Calu3 (cell line): ENCODE measurements at regions not wholly inside any gene's neighbourhood (a gene's known extent, or its start where the extent isn't known, plus 50 kb on each side); places are given as distances from the start of the nearest gene placed in this dataset.

Source experiments
- BruUV-seq: library from RNA; stranded (reverse); fragments of 400-500 nt; replicated peaks from 2 replicates; lab custom pipeline; 2021; lab: Mats Ljungman, UMichigan
- CTCF ChIA-PET: fragments of 300-600 bp; sonication (Branson Sonifier 250); formaldehyde crosslinking; loops from one replicate; lab custom pipeline; 2022; ENCODE audit warnings: antibody characterized with exemption; lab: Charles Lee
- DNase-seq: peaks from one replicate; pipeline ENCODE4 v3.0.0; 2022
- H3K27ac Mint-ChIP-seq: one replicate; pipeline ENCODE4 v1.8.0; 2022; ENCODE audit warnings: mixed read lengths; ENCODE audit not compliant: unreplicated experiment
- H3K27me3 Mint-ChIP-seq: one replicate; pipeline ENCODE4 v1.8.0; 2022; ENCODE audit warnings: mixed read lengths; ENCODE audit not compliant: unreplicated experiment
- H3K36me3 Mint-ChIP-seq: one replicate; pipeline ENCODE4 v1.8.0; 2022; ENCODE audit warnings: mild to moderate bottlenecking, moderate library complexity, mixed read lengths; ENCODE audit not compliant: insufficient read depth, unreplicated experiment
- H3K4me1 Mint-ChIP-seq: one replicate; pipeline ENCODE4 v1.8.0; 2022; ENCODE audit warnings: mild to moderate bottlenecking, low read depth, mixed read lengths; ENCODE audit not compliant: unreplicated experiment
- H3K4me3 Mint-ChIP-seq: one replicate; pipeline ENCODE4 v1.8.0; 2022; ENCODE audit warnings: mild to moderate bottlenecking, low read depth, moderate library complexity, mixed read lengths; ENCODE audit not compliant: unreplicated experiment
- H3K9me3 Mint-ChIP-seq: one replicate; pipeline ENCODE4 v1.8.0; 2022; ENCODE audit warnings: low read depth, mixed read lengths; ENCODE audit not compliant: unreplicated experiment
- CTCF ChIP-seq: fragments of 200-600 bp; IDR thresholded peaks from one replicate; pipeline ENCODE4 v1.8.0; 2022; ENCODE audit warnings: antibody characterized with exemption; ENCODE audit not compliant: unreplicated experiment
- intact Hi-C: fragments of 100-400 bp; cut with micrococcal nuclease; formaldehyde crosslinking; loops from one replicate; pipeline ENCODE4 v1.10.0; 2022; ENCODE audit not compliant: unreplicated experiment

DNA sequence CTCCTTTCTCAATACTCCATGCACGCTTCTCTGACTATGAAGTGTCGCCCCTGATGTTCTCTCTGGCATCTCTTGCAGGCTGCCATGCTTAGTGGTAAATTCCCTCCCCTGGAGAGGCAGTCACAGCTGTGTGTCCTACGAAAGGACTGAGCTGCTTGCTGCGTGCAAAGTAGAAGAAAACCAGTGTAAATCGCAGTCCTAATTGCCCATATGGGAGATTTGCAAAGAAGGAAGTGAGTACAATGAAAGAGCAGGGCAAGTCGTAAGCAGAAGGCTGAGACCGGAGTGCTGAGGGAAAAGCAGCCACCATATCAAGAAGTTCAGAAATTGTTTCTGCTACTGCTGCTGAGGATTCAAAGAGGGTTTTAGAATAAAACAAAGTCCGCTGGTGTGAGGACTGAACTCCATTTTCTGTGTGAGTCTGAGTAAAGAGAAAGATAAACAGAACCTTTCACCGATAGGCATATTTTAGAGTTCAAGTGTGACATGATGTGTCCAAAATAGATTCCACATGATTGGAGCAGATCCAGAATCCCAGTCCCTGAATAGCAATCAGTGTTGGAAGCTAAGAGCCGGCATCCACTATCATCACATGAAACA is 507.8 kb upstream of the MPDZ start:
- H3K36me3 Mint-ChIP-seq, result no peaks in the 10 kb centered on the region
- no peak for DNase-seq
- H3K4me1 Mint-ChIP-seq, result no peaks in the 10 kb centered on the region
- CTCF ChIA-PET, result interaction anchor here (0.7 kb wide), 1 partner anchor 1360 kb away, joined by 3 read pairs; no protein-coding TSS in a partner anchor
- H3K9me3 Mint-ChIP-seq, result peaks cover 1% of the 10 kb centered on the region
- H3K27ac Mint-ChIP-seq, result no peak overlapping the region
- H3K27me3 Mint-ChIP-seq, result peaks cover 12% of the 10 kb centered on the region
- intact Hi-C loops, result no loop called here
- no peak for TF ChIP-seq CTCF
- no TSS peak for BruUV-seq
- H3K4me3 Mint-ChIP-seq, result no peak overlapping the region

GRCh38 chr9:13786711-13787110 is 507.2 kb upstream of the MPDZ start:
- CTCF ChIA-PET, result no interaction called here
- intact Hi-C loops, result no loop called here
- Mint-ChIP-seq H3K36me3 (no peaks in the 10 kb centered on the region), H3K27ac (no peak overlapping the region), H3K9me3 (no peaks in the 10 kb centered on the region), H3K27me3 (peaks cover 12% of the 10 kb centered on the region), H3K4me1 (no peaks in the 10 kb centered on the region), H3K4me3 (no peak overlapping the region)
- TF ChIP-seq CTCF, result no peak
- no TSS peak for BruUV-seq
- no peak for DNase-seq

GRCh38 chr9:13786131-13786530 is 506.6 kb upstream of the MPDZ start:
- Mint-ChIP-seq H3K4me1 (no peaks in the 10 kb centered on the region), H3K4me3 (no peak overlapping the region), H3K27ac (no peak overlapping the region), H3K36me3 (no peaks in the 10 kb centered on the region), H3K27me3 (peaks cover 12% of the 10 kb centered on the region), H3K9me3 (peaks cover under 1% of the 10 kb centered on the region)
- CTCF ChIA-PET, result no interaction called here
- intact Hi-C loops, result no loop called here
- TF ChIP-seq CTCF, result no peak
- no TSS peak for BruUV-seq
- DNase-seq, result no peak

- no peaks in the 10 kb centered on the region for H3K27me3 Mint-ChIP-seq
- CTCF ChIA-PET, result no interaction called here
- no peak for TF ChIP-seq CTCF
- H3K9me3 Mint-ChIP-seq, result peaks cover 2% of the 10 kb centered on the region
- H3K4me1 Mint-ChIP-seq, result no peaks in the 10 kb centered on the region
- intact Hi-C loops, result no loop called here
- H3K4me3 Mint-ChIP-seq, result no peak overlapping the region
- no peaks in the 10 kb centered on the region for H3K36me3 Mint-ChIP-seq
- H3K27ac Mint-ChIP-seq, result no peak overlapping the region
- no peak for DNase-seq
- BruUV-seq, result no TSS peak
Measured at GRCh38 chr9:13779106-13779505, 499.6 kb upstream of the MPDZ start.
